Activated CD4-positive, alpha-beta T cell treated with anti-CD3 and anti-CD28 coated beads for 1 hour (primary cell): ENCODE measurements at regions not wholly inside any gene's neighbourhood (a gene's known extent, or its start where the extent isn't known, plus 50 kb on each side); places are given as distances from the start of the nearest gene placed in this dataset.
"Not testable (repeated sequence)": the region's sequence is repeated elsewhere in the genome, so short reads cannot be mapped to it uniquely, and the experiment has no call there.

Experiments
- DNase-seq: peaks from one replicate; pipeline ENCODE4 v3.0.0-alpha.2; 2020

- DNase-seq, result not testable (repeated sequence)
Observed at GRCh38 chr7:75201606-75202079, 109.3 kb downstream of the GTF2IRD2B start.

- not testable (repeated sequence) for DNase-seq
Observed at GRCh38 chr7:75205367-75206085, 113.1 kb downstream of the GTF2IRD2B start.

DNA sequence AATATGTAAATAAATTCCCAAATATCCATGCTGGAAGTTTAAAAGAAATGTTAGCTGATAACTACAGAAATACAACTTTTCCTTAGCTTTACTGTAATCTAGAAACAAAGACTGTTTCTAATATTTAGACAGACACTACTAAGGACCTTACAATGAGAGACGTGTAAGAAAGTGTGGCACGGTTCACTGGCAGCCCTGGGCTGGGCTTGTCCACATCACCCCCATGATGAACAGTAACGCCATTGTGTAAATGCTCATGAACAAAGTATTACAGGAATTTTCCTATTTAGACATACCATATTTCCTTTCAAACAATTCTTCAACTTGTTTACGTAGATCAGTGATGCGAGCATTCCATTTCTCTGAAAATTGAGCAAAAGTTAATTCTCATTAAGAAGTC is 123.1 kb downstream of the GTF2IRD2B start:
- DNase-seq, result not testable (repeated sequence)

GRCh38 chr7:75216963-75217362 is 124.6 kb downstream of the GTF2IRD2B start:
- not testable (repeated sequence) for DNase-seq

DNA sequence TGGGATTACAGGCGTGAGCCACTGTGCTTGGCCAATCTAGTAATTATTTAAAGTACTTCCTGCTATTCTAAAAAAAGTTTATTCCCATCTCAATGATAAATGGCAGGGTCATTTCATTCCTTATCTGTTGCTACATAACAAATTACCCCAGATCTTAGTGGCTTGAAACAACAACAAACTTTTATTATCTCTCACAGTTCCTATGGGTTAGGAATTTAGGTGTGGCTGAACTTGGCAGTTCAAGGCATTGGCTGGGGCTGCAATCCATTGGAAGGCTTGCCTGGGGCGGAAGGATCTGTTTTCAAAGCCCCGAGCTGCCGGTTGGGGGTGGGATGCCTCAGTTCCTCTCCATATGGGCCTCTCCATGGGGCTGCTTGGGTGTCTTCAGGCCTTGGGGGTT is 133.7 kb downstream of the GTF2IRD2B start:
- not testable (repeated sequence) for DNase-seq

GRCh38 chr7:75229558-75229957 is 137.2 kb downstream of the GTF2IRD2B start:
- DNase-seq, result not testable (repeated sequence)

DNA sequence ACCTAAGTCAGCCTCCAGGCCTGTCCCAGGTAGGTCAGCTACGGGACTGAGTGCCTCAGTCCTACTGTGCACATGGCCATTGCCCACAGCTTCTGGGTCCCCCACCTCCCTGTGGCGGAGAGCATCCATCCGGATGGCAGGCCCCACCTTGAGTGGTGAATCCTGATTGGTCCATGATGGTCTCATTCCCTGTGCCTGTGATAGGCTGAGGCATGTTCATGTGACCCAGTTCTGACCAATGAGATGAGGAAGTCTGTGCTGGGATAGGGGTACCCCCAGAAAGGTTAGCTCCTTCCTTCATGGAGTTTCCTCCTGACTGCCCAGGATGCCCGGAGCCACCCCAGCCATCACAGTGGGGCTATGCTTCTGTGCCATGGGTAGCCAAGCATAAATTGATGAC is 138.2 kb downstream of the GTF2IRD2B start:
- not testable (repeated sequence) for DNase-seq

GRCh38 chr7:75235092-75235826 is 142.9 kb downstream of the GTF2IRD2B start:
- not testable (repeated sequence) for DNase-seq

GRCh38 chr7:75235827-75236167 is 143.4 kb downstream of the GTF2IRD2B start:
- DNase-seq, result not testable (repeated sequence)

DNA sequence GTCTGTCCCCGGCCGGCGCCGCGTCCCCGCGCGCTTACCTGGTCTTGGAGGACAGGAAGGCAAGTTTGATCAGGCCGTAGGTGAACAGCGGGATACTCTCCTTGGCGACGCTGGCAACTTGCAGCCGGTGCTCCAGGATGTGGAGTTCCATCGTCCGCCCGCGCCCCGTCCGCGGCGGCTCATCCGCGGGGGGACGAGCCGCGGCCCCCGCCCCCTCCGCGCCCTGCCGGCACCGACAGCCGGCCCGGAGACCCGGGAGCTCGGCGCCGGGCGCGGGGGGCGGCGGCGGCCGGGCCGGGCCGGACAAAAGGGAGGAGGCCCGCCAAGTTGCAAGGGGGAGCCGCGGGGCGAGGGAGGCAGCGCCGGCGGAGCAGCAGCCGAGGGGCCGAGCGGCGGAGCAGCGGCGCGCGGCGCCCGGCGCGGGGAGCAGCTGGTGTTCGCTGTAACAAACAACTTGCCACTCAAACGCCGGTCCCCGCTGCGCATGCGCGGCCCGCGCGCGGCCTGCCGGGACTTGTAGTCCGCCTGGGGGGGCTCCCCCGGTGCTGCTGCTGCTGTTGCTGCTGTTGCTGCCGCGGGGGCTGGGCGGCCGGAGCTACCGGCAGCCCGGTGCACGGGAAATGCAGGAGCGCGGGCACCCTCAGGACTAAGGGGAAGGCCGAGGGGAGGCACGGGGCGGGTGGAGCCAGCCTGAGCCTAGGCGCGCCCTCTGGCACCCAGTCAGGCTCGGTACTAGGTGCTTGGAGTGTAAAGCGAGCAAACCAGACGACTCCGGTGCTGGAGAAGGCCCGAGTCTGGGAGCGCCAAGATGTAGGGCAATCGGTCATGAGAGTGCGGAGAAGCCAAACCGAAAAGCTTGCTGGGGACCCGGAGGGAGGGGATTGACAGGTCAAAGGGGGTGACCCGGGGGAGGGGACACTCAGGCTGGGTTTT is 145.1 kb downstream of the GTF2IRD2B start:
- DNase-seq, result peak; percentile 38

DNA sequence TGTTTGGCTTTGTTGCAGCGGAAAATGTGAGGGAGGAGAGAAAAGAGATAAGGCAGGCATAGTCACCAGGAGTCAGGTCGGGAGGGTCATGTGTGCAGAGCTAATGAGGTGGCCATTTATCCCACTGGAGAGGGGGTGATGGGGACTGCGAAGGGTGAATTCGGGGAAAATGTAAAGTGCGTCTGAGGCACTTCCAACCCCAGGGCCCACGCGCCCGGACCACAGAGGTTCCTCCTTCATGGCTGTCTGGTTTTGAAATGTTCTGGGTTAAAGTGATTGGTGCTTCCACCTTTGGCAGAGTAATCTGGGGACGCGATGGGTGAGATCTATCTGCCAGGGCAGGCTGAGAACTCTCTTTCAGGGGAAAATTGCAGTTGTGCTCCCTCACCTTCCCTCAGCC is 145.9 kb downstream of the GTF2IRD2B start:
- not testable (repeated sequence) for DNase-seq

DNA sequence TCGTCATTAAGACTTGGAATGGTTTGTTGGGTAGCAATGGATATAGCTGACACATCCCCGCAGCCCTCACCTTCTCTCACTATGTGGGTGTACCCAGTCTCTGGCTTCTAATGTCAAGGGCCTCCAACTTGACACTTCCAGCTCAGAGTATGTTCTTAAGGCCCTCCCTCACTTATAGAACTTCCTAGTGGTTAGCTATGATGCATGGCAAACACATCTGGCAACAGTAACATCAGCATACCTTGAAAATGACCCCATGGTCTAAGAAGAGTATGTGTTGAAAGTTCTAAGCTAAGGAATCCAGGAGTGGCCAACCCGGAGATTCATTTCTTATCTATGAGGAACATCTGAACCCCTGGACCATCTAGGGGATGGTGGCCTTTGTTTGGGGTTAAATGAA is 151.2 kb downstream of the GTF2IRD2B start:
- DNase-seq, result not testable (repeated sequence)

DNA sequence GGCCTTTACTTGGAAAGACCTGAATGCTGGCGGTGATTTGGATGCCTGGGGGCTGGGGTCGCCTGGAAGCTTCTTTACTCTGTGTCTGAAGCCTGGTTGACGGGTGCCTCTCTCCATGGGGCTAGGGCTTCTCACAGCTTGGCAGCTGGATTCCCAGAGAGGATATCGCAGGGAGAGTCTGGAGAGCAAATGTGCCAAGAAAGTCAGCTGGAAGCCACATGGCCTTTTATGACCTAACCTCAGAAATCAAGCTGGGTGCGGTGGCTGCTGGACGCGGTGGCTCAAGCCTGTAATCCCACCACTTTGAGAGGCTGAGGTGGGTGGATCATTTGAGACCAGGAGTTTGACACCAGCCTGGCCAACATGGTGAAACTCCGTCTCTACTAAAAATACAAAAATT is 147.2 kb upstream of the TRIM73 start:
- not testable (repeated sequence) for DNase-seq

DNA sequence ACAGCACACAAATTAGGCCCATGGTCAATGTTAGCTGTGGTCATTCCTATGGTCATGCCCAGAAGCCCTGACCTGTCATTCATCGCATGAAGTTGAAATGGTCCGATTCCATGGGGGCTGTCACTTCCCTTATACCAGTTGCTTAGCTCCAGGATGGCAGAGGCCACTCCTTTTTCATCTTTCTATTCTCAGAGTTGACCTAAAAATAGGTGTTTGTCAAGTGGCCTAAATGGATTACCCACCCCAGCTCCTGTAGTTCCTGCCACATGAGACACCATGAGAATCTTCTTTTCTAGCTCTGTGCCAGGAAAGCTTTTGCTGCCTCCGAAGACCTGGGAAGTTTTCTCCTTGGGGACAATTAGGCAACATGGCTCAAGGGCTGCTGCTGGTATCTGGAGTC is 141.2 kb upstream of the TRIM73 start:
- DNase-seq, result not testable (repeated sequence)

- DNase-seq, result not testable (repeated sequence)
Observed at GRCh38 chr7:75257442-75257841, 138.0 kb upstream of the TRIM73 start.

- not testable (repeated sequence) for DNase-seq
Observed at GRCh38 chr7:75259454-75260003, 135.9 kb upstream of the TRIM73 start.

DNA sequence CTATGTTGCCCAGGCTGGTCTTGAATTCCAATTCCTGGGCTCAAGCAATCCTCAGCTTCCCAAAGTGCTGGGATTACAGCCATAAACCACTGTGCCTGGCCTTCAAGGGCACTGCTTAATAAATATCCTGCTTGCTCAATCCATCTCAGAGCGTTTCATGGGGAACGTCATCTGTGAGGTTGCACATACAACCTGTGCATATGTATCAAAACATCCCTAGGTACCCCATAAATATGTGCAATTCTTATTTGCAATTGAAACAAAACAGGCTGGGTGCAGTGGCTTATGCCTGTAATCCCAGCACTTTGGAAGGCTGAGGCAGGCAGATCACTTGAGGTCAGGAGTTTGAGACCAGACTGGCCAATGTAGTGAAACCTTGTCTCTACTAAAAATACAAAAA is 133.8 kb upstream of the TRIM73 start:
- DNase-seq, result not testable (repeated sequence)

- not testable (repeated sequence) for DNase-seq
Observed at GRCh38 chr7:75268158-75268557, 127.3 kb upstream of the TRIM73 start.

DNA sequence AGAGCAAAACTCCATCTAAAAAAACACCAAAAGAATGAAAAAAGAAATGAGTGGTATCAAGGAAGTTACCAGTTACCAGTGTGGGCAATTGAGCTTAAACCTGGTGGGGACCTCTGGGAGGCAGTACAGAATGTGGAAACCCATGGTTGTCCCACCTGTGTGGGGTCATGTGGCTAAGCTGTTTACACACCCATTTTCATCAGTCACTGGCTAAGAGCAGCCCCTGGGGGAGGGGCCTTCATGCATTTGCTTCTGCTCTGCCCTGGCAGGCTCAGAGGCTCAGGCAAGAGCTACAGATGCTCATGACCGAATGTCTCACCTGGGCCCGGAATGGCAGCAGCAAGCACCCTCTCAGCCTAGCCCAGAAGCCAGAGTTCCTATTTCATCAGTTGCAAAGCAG is 126.3 kb upstream of the TRIM73 start:
- not testable (repeated sequence) for DNase-seq

DNA sequence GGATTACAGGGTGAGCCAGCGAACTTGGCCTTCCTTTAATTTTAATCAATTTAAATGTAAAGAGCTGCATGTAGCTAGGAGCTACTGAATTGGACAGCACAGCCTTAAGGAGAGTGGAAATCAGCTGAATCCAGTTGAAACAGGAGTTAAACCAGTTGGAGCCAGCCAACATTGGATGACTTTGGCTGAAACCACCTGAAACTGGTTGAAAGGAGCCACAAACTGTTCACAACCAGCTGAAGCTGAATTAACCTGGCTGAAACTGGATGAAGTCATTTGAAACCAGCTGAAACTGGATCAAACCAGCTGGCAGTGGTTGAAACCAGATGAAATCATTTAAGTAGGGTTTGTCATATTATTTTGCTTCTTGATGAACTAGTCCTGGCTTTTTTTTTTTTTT is 121.3 kb upstream of the TRIM73 start:
- not testable (repeated sequence) for DNase-seq
